ENCODE measurements at regions not wholly inside any gene's neighbourhood (a gene's known extent, or its start where the extent isn't known, plus 50 kb on each side); places are given as distances from the start of the nearest gene placed in this dataset.

DNA sequence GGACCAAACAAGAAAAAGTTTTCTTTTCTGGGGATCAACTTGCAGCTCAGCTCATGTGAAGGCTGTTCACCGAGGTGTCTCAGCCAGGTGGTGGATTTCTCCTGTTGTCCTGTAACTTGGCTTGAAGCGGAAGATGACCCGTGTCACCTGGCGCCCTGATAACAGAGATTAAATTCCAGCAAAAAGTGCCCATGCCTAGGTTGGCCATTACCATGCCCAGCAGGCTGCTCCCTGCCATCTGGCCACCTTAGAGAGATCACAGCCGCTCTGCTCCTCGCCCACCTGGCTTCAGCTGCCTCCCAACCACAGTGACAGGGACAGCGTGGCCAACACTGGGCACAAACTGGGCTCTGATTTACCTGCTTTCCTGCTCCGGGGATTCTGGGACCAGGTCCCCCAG is 149.5 kb downstream of the ZBTB18 start:
- TF ChIP-seq, protein P1, sequence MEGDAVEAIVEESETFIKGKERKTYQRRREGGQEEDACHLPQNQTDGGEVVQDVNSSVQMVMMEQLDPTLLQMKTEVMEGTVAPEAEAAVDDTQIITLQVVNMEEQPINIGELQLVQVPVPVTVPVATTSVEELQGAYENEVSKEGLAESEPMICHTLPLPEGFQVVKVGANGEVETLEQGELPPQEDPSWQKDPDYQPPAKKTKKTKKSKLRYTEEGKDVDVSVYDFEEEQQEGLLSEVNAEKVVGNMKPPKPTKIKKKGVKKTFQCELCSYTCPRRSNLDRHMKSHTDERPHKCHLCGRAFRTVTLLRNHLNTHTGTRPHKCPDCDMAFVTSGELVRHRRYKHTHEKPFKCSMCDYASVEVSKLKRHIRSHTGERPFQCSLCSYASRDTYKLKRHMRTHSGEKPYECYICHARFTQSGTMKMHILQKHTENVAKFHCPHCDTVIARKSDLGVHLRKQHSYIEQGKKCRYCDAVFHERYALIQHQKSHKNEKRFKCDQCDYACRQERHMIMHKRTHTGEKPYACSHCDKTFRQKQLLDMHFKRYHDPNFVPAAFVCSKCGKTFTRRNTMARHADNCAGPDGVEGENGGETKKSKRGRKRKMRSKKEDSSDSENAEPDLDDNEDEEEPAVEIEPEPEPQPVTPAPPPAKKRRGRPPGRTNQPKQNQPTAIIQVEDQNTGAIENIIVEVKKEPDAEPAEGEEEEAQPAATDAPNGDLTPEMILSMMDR (conservative IDR thresholded peaks at IDR 0.05 in 1 of 2, IDR thresholded peaks at IDR 0.05 in 1 of 2; ENCODE audit: extremely low read depth in 1 of 2, insufficient read depth in 1 of 2, low read depth in 1 of 2, low read length in 2 of 2) = no peak
- TF ChIP-seq EZH2 (IDR thresholded peaks at IDR 0.05; ENCODE audit: borderline replicate concordance, low read length) = no peak

All from mammary epithelial cell (primary cell).